NCI-H1436 (cell line): ENCODE measurements at regions not wholly inside any gene's neighbourhood (a gene's known extent, or its start where the extent isn't known, plus 50 kb on each side); places are given as distances from the start of the nearest gene placed in this dataset.
A peak's percentile ranks its signal among the peaks of the same experiment; 100 is the strongest.
"Not testable (repeated sequence)": the region's sequence is repeated elsewhere in the genome, so short reads cannot be mapped to it uniquely, and the experiment has no call there.

Experiments used
- DNase-seq: peaks from one replicate; lab custom pipeline; 2025; lab: John Stamatoyannopoulos, UW

GRCh38 chr2:77838441-77838840 is 316.3 kb upstream of the LRRTM4 start:
- no peak for DNase-seq

- DNase-seq, result no peak
Measured at GRCh38 chr2:77839102-77839501, 316.9 kb upstream of the LRRTM4 start.

GRCh38 chr2:77862120-77862519 is 339.9 kb upstream of the LRRTM4 start:
- no peak for DNase-seq

- DNase-seq, result no peak
Measured at GRCh38 chr2:77864426-77864825, 342.2 kb upstream of the LRRTM4 start.

DNA sequence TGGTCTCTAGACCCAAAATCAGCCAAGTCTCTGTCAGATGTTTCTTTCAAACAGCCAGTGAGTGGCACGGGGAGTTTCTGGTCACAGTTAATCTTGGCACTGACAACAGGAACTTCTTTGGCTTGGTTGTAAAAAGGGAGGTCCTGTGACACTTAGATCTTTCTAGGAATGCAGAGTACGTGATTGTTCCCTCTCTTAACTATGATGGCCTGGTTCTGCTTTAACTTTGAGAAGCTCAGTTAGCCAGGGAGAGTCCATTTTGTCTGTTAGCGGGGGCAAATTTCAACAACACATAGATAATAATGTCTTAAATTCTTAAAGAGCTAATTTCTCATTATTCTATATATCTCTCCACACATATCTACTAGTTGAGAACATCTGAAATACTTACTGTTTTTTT is 344.5 kb upstream of the LRRTM4 start:
- no peak for DNase-seq

GRCh38 chr2:77867146-77867545 is 345.0 kb upstream of the LRRTM4 start:
- DNase-seq, result no peak

DNA sequence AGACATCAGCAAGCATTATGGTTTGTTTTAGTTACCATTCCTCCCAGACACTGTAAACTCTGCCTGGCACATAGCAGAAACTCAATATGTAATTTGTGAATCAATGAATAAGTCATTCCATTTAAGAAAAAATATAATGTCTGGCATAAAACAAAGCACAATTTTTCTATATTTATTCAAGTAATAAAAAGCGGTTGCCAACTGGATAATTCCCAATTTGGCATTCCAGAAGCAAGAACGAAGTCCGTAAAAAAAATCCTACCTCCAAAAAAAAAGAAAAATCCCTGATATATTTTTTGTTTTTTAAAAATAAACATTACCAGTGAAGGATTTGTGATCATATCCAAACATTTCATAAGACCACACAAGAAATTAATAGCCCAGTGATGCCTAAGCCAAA is 351.3 kb upstream of the LRRTM4 start:
- no peak for DNase-seq

- DNase-seq, result not testable (repeated sequence)
Measured at GRCh38 chr2:77900211-77900610, 378.0 kb upstream of the LRRTM4 start.

DNA sequence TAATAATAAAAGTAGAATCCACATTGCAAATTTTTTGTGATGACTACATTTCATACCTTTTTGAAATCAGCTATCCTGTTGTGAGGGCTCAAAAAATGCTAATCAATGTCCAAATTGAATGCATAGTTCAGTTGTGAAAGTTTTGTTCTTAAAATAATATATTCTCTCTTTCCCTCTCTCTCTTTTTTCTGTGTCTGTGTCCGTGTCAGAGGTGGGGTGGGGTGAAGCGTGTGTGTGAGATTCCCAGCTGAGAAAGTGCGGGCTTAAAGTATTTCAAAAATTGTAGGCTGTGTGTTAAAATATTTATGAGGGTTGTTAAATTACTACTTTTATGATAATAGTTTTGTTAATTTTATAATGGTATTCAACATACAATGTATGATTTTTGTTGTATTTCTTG is 388.0 kb upstream of the LRRTM4 start:
- no peak for DNase-seq

DNA sequence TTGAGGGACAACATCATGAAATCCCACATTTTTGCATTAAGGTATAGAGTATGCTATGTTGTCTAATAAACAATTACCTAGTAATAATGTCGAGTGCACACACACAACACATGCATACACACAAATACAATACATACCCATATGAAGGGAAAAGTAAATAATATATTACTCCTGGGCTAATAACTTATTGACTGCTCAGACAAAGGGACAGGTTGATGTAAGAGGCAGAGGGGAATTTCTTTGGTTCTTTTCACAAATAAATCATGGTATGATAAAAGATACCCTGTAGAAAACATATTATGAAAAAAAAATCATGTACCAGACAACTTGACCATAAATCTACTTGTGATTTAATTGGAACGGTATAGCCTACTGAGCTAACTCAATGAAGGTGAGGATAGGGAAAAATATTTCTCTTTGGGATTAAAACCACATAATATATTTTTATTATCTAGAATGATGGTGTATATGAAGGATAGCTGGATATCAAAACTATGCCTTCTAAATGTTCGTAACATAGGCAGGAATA is 398.7 kb upstream of the LRRTM4 start:
- no peak for DNase-seq

- DNase-seq, result no peak
Measured at GRCh38 chr2:77922567-77922966, 400.4 kb upstream of the LRRTM4 start.

GRCh38 chr2:77937366-77937765 is 415.2 kb upstream of the LRRTM4 start:
- no peak for DNase-seq

- DNase-seq, result no peak
Measured at GRCh38 chr2:77938462-77938861, 416.3 kb upstream of the LRRTM4 start.

- DNase-seq, result no peak
Measured at GRCh38 chr2:77939370-77939769, 417.2 kb upstream of the LRRTM4 start.

DNA sequence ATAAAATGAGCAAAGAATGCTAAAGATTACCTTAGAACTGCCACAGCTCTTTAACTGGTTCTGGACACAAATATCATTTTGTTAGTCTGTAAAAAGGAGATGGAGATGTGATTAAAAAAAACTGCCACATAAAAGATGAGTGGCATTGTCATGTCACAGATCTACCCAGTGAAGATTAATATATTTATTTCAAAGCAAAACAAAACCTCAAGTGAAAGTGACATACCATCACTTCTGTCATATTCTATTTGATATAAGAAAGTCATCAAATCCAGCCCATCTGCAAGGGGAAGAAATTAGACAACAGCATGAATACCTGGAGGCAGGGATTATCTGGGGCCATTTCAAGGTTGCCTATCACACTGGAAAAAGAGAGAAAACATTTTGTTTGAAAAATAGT is 417.6 kb upstream of the LRRTM4 start:
- DNase-seq, result no peak

GRCh38 chr2:77954931-77955330 is 432.8 kb upstream of the LRRTM4 start:
- DNase-seq, result no peak

DNA sequence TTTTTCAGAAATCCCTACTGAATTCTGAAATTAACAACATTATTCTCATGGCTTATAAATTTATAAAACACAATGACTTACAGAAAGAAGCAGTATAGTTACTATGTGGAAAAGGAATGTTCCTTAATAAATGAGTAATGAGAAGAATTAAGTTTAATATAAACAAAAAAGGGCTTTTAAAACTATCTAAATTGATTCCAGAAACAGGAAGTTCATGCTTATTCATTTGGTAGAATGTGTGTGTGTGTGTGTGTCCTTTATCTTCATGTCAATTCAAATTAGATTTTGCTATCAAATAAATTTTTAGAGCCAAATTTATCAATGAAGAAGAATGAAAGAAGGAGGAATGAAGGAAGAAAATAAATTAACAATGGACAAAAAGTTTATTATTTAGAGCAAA is 440.8 kb upstream of the LRRTM4 start:
- no peak for DNase-seq

- DNase-seq, result peak; percentile 15
Measured at GRCh38 chr2:77977471-77978063, 455.4 kb upstream of the LRRTM4 start.

GRCh38 chr2:77995161-77995560 is 473.0 kb upstream of the LRRTM4 start:
- no peak for DNase-seq

DNA sequence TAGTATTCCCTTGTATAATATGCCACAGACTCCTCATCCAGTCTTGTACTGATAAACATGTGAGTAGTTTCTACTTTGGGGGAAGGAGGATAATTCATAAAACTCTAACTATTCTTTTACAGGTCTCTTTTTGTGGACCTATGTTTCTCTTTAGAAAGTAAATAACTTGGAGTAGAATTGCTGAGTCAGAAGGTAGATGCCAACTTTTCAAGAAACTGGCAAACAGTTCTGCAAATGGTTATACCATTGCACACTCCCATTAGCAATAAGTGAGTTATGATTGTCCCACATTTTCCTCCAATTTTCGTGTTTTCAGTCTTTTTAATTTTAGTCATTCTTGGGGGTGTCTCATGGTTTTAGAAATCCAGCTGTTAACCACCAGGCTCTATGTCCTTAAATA is 477.2 kb upstream of the LRRTM4 start:
- DNase-seq, result no peak

- no peak for DNase-seq
Measured at GRCh38 chr2:78009289-78009688, 487.1 kb upstream of the LRRTM4 start.

GRCh38 chr2:78011251-78011650 is 489.1 kb upstream of the LRRTM4 start:
- DNase-seq, result no peak

GRCh38 chr2:78020491-78020890 is 498.3 kb upstream of the LRRTM4 start:
- DNase-seq, result no peak

GRCh38 chr2:78023356-78023755 is 501.2 kb upstream of the LRRTM4 start:
- DNase-seq, result no peak

DNA sequence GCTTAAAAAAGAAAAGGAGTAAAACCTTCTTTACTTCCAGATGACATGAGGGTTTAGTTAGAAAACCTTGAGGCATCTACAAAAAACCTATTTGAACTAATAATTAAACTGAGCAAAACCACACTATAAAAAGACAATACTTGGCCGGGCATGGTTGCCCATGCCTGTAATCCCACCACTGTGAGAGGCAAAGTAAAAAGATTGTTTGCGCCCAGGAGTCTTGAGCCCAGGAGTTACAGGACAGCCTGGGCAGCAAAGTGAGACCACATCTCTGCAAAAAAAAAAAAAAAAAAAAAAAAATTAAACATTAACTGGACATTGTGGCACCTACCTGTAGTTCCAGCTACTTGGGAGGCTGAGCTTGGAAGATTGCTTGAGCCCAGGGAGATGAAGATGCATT is 502.8 kb upstream of the LRRTM4 start:
- DNase-seq, result no peak
